Lung (tissue), 11 donors: ENCODE measurements at regions not wholly inside any gene's neighbourhood (a gene's known extent, or its start where the extent isn't known, plus 50 kb on each side); places are given as distances from the start of the nearest gene placed in this dataset.
A peak's percentile ranks its signal among the peaks of the same experiment; 100 is the strongest.

Experiments
- ATAC-seq: fragments of 200-7000 bp; cut with Tn5 transposase; one replicate; pipeline ENCODE4 v1.9.1; 2020; ENCODE audit warnings: moderate number of reproducible peaks; ENCODE audit not compliant: insufficient read depth, low FRiP score
- DNase-seq, 3 donors: peaks; one replicate each; pipeline ENCODE4 v3.0.0-alpha.2; 2013 to 2017
- H3K27ac ChIP-seq, 2 donors: one replicate each; pipeline ENCODE4 v1.5.1; 2013; ENCODE audit warnings: mild to moderate bottlenecking in 2 of 2, moderate library complexity in 2 of 2, control low read depth in 1 of 2, inconsistent platforms in 1 of 2, low read depth in 1 of 2, low read length in 1 of 2
- H3K27me3 ChIP-seq, 3 donors: one replicate each; pipeline ENCODE4 v1.5.1; 2013; ENCODE audit warnings: low read length in 2 of 3; ENCODE audit not compliant: control insufficient read depth in 3 of 3, insufficient read depth in 3 of 3
- H3K36me3 ChIP-seq, 4 donors: one replicate each; pipeline ENCODE4 v1.5.1; 2013; ENCODE audit warnings: low read length in 4 of 4, mild to moderate bottlenecking in 1 of 4, moderate library complexity in 1 of 4; ENCODE audit not compliant: control insufficient read depth in 4 of 4, insufficient read depth in 4 of 4
- H3K4me1 ChIP-seq, 5 donors: one replicate each; pipeline ENCODE4 v1.5.1; 2013; ENCODE audit warnings: low read length in 5 of 5, mild to moderate bottlenecking in 2 of 5, moderate library complexity in 1 of 5; ENCODE audit not compliant: control insufficient read depth in 5 of 5, insufficient read depth in 5 of 5
- H3K4me3 ChIP-seq: one replicate; pipeline ENCODE4 v1.5.1; 2013; ENCODE audit warnings: mild to moderate bottlenecking, control low read depth, moderate library complexity
- H3K9ac ChIP-seq, 2 donors: one replicate each; pipeline ENCODE4 v1.5.1; 2013; ENCODE audit warnings: low read length in 2 of 2, control low read depth in 1 of 2; ENCODE audit not compliant: insufficient read depth in 1 of 2
- H3K9me3 ChIP-seq, 4 donors: one replicate each; pipeline ENCODE4 v1.5.1; 2013; ENCODE audit warnings: low read length in 3 of 4, mild to moderate bottlenecking in 1 of 4, moderate library complexity in 1 of 4; ENCODE audit not compliant: control insufficient read depth in 4 of 4, insufficient read depth in 3 of 4
- CTCF ChIP-seq: IDR thresholded peaks from 2 replicates; pipeline ENCODE4 v1.5.1; 2012; ENCODE audit warnings: mild to moderate bottlenecking; ENCODE audit errors: control extremely low read depth, extremely low read depth
- WGBS, 2 donors: extraction: QIAGEN DNeasy Blood & Tissue Kit; methylation state at CpG; one replicate each; pipeline ENCODE4 v1.1.7; 2013; 5-methylcytosine and 5-hydroxymethylcytosine counted together
- donor health status: control.
- donor health status: control.
- donor health status: Bipolar disorder and iron deficiency.
- donor health status: healthy.
- donor health status: DM: yes; HTN: yes; CAD: no.

GRCh38 chr5:88459971-88460370 lies 191.3 kb upstream of the TMEM161B start:
- ATAC-seq (no peak), DNase-seq (peak in 1 of 3 donors; percentile 10)

GRCh38 chr5:88452820-88453219 lies 184.2 kb upstream of the TMEM161B start:
- H3K9ac ChIP-seq = no peak overlapping the region
- DNase-seq (peak in 2 of 3 donors; percentile 2 to 44), ATAC-seq (no peak)
- no peaks in the 10 kb centered on the region for H3K27me3 ChIP-seq
- H3K9me3 ChIP-seq = peaks cover 0 to 6% (median 0%) of the 10 kb centered on the region in 4 donors
- H3K4me3 ChIP-seq = no peak overlapping the region
- 22 to 26% methylated on average over 1 of the region's 1 CpG for WGBS, 2 donors
- H3K27ac ChIP-seq = no peak overlapping the region
- no peak for TF ChIP-seq CTCF
- H3K4me1 ChIP-seq = no peaks in the 10 kb centered on the region
- H3K36me3 ChIP-seq = no peaks in the 10 kb centered on the region

More at GRCh38 chr5:88459971-88460370, 191.3 kb upstream of the TMEM161B start:
- Histone ChIP-seq H3K9me3 (no peaks in the 10 kb centered on the region), H3K27ac (no peak overlapping the region), H3K9ac (no peak overlapping the region), H3K4me1 (no peaks in the 10 kb centered on the region), H3K36me3 (no peaks in the 10 kb centered on the region), H3K4me3 (no peak overlapping the region), H3K27me3 (no peaks in the 10 kb centered on the region)
- no peak for TF ChIP-seq CTCF
- WGBS, 2 donors = 68 to 73% methylated on average over 3 of the region's 3 CpGs

GRCh38 chr5:88450239-88450638 lies 181.6 kb upstream of the TMEM161B start:
- DNase-seq (no peak), ATAC-seq (no peak)
- no peak for TF ChIP-seq CTCF
- Histone ChIP-seq H3K36me3 (no peaks in the 10 kb centered on the region), H3K9ac (no peak overlapping the region), H3K4me1 (no peaks in the 10 kb centered on the region), H3K4me3 (no peak overlapping the region), H3K27ac (no peak overlapping the region), H3K9me3 (peaks cover 0 to 6% (median 0%) of the 10 kb centered on the region in 4 donors), H3K27me3 (no peaks in the 10 kb centered on the region)
- 60 to 67% methylated on average over 2 of the region's 2 CpGs for WGBS, 2 donors

GRCh38 chr5:88438006-88438405 lies 169.4 kb upstream of the TMEM161B start:
- no peaks in the 10 kb centered on the region for H3K9me3 ChIP-seq
- WGBS, 2 donors = 44 to 52% methylated on average over 1 of the region's 1 CpG
- DNase-seq (no peak), ATAC-seq (no peak)
- no peaks in the 10 kb centered on the region for H3K36me3 ChIP-seq
- H3K4me3 ChIP-seq = no peak overlapping the region
- H3K4me1 ChIP-seq = no peaks in the 10 kb centered on the region
- TF ChIP-seq CTCF = no peak
- H3K9ac ChIP-seq = no peak overlapping the region
- H3K27me3 ChIP-seq = no peaks in the 10 kb centered on the region
- H3K27ac ChIP-seq = no peak overlapping the region
